Spinal cord (tissue), 9 donors: ENCODE measurements at regions not wholly inside any gene's neighbourhood (a gene's known extent, or its start where the extent isn't known, plus 50 kb on each side); places are given as distances from the start of the nearest gene placed in this dataset.
"Not testable (repeated sequence)": the region's sequence is repeated elsewhere in the genome, so short reads cannot be mapped to it uniquely, and the experiment has no call there.

Experiments
- DNase-seq, 6 donors: peaks; one replicate each; pipeline versions ENCODE4 v3.0.0 to v3.0.0-alpha.2; 2013 to 2015; ENCODE audit warnings: low spot score in 6 of 6, low read depth in 4 of 6
- H3K27ac ChIP-seq: one replicate; pipeline ENCODE4 v1.5.1; 2013; ENCODE audit warnings: low read depth, low read length, control low read depth
- H3K27me3 ChIP-seq: one replicate; pipeline ENCODE4 v1.6.1; 2013; ENCODE audit warnings: low read length; ENCODE audit not compliant: control insufficient read depth, insufficient read depth
- H3K36me3 ChIP-seq: one replicate; pipeline ENCODE4 v1.6.1; 2013; ENCODE audit warnings: low read length; ENCODE audit not compliant: control insufficient read depth, insufficient read depth
- H3K4me1 ChIP-seq: one replicate; pipeline ENCODE4 v1.6.1; 2013; ENCODE audit warnings: low read length; ENCODE audit not compliant: control insufficient read depth, insufficient read depth
- H3K4me3 ChIP-seq: one replicate; pipeline ENCODE4 v1.5.1; 2013; ENCODE audit warnings: low read depth, low read length, control low read depth
- H3K9me3 ChIP-seq: one replicate; pipeline ENCODE4 v1.6.1; 2013; ENCODE audit warnings: low read length; ENCODE audit not compliant: control insufficient read depth, insufficient read depth
- WGBS: methylation state at CpG from one replicate; pipeline ENCODE4 v1.1.5; 2013; ENCODE audit warnings: missing lambda C conversion rate; ENCODE audit not compliant: insufficient coverage; 5-methylcytosine and 5-hydroxymethylcytosine counted together
- donor health status: healthy.

DNA sequence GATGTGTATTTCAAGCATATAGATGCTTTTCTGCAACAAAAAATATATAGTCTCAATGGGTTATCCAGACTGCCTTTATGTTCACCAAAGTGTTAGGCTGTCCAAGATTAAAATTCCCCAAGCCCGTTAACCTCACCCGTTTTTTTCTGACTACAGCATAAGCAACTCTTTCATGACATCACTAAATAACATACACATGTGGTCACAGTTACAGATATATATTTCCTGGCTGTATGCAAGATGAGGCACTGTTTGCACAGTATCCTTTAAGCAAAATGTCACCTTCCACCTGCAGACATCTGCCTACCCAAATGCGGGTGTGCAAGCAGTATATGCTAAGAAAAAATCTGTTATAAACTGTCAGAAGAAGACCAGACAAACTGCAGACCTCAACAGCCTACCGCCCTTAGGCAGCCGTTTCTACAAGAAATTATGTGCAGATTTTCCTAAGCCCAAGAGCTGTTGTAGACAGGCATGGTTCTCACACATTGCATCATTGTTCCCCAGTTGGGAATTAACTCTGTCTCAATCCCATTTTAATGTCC is 183.1 kb upstream of the MXRA5 start:
- H3K4me3 ChIP-seq, result no peak overlapping the region
- no peak for DNase-seq
- H3K9me3 ChIP-seq, result no peaks in the 10 kb centered on the region
- H3K4me1 ChIP-seq, result no peaks in the 10 kb centered on the region
- no peaks in the 10 kb centered on the region for H3K27me3 ChIP-seq
- WGBS, result 84% methylated on average over 4 of the region's 5 CpGs
- H3K36me3 ChIP-seq, result no peaks in the 10 kb centered on the region
- no peak overlapping the region for H3K27ac ChIP-seq

DNA sequence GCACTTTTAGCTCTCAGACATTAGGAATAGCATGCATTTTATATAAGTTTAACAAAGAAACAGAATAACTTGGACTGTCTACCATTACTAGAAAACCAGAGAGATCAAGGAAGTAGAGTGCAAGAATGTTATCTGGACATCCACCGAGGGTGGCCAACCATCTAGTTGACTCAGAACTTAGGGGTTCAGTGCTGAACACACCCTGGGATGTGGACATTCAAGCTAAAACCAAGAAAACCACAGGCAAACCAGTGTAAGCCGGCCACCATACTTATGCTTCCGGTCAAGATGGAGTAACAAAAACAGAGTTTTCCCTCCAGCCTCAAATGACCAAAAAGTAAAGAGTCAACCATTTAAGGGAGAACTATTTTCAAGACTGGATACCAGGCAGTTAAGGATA is 181.4 kb upstream of the MXRA5 start:
- H3K27ac ChIP-seq, result no peak overlapping the region
- H3K36me3 ChIP-seq, result no peaks in the 10 kb centered on the region
- no peak overlapping the region for H3K4me3 ChIP-seq
- no peaks in the 10 kb centered on the region for H3K27me3 ChIP-seq
- H3K4me1 ChIP-seq, result no peaks in the 10 kb centered on the region
- WGBS, result 83% methylated on average over 1 of the region's 3 CpGs
- no peaks in the 10 kb centered on the region for H3K9me3 ChIP-seq
- DNase-seq, result no peak

DNA sequence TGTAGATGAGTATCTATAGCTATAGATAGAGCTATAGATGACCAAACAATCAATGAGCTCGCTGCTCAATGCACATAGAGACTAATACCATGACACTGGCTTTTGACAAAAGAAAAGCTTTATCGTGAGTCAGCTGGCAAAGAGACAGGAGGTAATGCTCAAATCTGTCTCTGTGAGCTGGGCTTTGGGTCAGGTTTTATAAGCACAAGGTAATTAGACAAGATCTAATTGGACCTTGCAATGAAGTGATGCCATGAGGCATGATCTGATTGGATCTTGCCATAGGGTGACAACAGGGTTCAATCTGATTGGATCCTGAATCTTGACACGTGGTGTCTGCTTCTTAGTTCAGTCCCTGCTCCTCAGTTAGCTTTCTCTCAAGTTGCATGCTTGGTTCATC is 180.7 kb upstream of the MXRA5 start:
- WGBS, result 67% methylated on average over 1 of the region's 3 CpGs
- Histone ChIP-seq H3K4me3 (no peak overlapping the region), H3K4me1 (no peaks in the 10 kb centered on the region), H3K27me3 (no peaks in the 10 kb centered on the region), H3K36me3 (no peaks in the 10 kb centered on the region), H3K27ac (no peak overlapping the region), H3K9me3 (no peaks in the 10 kb centered on the region)
- DNase-seq, result no peak

DNA sequence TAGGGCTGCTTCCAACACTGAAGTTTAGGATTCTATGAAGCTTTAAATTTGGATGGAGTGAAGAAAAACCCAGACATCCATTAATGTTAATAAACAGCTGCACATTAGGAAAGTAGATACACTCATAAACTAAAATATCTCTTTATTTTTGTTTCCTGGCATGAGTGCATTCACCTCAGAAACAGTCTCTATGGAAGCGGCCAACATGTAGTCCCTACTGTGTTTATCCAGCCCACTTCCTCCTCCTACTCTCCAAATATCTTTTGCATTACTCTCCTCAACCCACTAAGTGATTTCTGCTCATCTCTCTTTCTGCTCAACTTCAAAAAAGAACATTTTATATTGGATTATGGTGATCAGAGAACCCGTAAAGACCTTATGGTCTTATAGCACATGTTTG is 180.3 kb upstream of the MXRA5 start:
- DNase-seq, result no peak
- WGBS, result 75% methylated on average over 1 of the region's 2 CpGs

DNA sequence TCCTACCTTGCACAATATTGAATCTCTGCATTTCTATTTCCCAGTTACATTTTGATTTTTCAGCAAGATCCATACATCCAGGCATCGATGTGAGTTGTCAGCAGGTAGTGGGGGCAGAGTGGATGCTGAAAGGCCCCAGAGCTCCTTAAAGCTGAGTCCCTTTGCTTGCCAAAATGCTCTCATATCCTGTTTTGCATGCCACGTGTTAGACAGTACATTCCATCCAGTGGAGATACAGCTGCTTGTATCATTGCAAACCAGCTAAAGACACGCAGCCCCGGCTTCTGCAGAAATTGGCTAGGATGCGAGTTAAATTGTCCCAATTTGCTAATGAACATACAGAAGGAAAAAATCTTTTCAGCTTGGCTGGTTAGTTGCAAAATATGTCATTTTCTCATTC is 179.6 kb upstream of the MXRA5 start:
- no peaks in the 10 kb centered on the region for H3K27me3 ChIP-seq
- no peak overlapping the region for H3K4me3 ChIP-seq

More for the DNA sequence above, 180.3 kb upstream of the MXRA5 start:
- H3K4me3 ChIP-seq, result no peak overlapping the region
- H3K36me3 ChIP-seq, result no peaks in the 10 kb centered on the region
- no peak overlapping the region for H3K27ac ChIP-seq
- no peaks in the 10 kb centered on the region for H3K27me3 ChIP-seq
- no peaks in the 10 kb centered on the region for H3K9me3 ChIP-seq
- no peaks in the 10 kb centered on the region for H3K4me1 ChIP-seq

DNA sequence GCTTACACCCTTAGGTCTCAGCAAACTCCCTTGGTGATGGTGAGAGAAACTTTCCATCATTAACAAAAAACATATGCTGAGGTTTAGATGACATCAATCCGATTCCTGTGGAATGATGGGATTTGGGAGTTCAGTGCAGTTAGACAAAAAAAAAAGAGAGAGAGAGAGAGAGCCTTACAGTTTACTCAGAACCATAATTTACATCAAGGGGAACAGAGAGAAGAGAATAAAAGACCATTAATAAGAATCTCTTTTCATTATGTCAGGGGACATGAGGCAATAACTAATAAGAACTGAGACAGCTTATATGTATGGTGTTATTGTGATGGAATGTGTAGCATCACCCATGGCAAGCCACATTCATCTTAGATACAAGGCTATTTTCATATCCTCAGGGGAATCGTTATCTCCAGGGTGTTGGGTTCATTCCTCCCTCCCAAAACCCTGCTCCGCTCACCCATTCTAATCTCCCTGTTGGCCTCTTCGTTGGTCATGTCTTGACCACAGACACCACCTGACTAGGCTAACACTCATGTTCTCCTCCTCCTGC is 175.7 kb upstream of the MXRA5 start:
- Histone ChIP-seq H3K27ac (no peak overlapping the region), H3K36me3 (no peaks in the 10 kb centered on the region), H3K4me1 (no peaks in the 10 kb centered on the region), H3K9me3 (no peaks in the 10 kb centered on the region), H3K4me3 (no peak overlapping the region), H3K27me3 (no peaks in the 10 kb centered on the region)
- no peak for DNase-seq
- WGBS, result 83% methylated on average over 2 of the region's 4 CpGs

More for the DNA sequence above, 179.6 kb upstream of the MXRA5 start:
- Histone ChIP-seq H3K4me1 (no peaks in the 10 kb centered on the region), H3K27ac (no peak overlapping the region), H3K9me3 (no peaks in the 10 kb centered on the region), H3K36me3 (no peaks in the 10 kb centered on the region)
- no CpG with 5 or more reads among the region's 5 CpGs for whole genome bisulfite sequencing
- no peak for DNase-seq

DNA sequence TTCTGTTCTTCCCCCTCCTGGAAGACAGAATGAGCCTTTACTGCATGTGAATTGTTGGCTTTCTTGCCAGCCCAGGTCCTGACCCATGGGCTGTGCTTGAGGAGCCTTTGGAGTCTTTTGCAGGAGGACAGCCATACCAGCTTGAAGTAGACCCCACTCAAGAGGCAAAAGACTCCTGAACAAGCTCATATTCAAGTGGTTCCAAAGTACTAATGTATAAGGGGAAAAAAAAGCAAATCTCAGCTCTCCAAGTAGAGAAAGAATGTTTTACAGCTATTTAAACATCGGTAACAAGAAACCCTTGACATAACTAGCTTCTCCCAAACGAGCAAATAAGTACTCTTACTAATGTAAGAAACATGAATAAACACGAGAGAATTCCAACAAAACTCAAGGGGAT is 174.9 kb upstream of the MXRA5 start:
- H3K27me3 ChIP-seq, result no peaks in the 10 kb centered on the region
- no peaks in the 10 kb centered on the region for H3K4me1 ChIP-seq
- H3K36me3 ChIP-seq, result no peaks in the 10 kb centered on the region
- H3K9me3 ChIP-seq, result no peaks in the 10 kb centered on the region
- H3K27ac ChIP-seq, result no peak overlapping the region
- H3K4me3 ChIP-seq, result no peak overlapping the region
- no CpG with 5 or more reads among the region's 3 CpGs for WGBS
- no peak for DNase-seq

DNA sequence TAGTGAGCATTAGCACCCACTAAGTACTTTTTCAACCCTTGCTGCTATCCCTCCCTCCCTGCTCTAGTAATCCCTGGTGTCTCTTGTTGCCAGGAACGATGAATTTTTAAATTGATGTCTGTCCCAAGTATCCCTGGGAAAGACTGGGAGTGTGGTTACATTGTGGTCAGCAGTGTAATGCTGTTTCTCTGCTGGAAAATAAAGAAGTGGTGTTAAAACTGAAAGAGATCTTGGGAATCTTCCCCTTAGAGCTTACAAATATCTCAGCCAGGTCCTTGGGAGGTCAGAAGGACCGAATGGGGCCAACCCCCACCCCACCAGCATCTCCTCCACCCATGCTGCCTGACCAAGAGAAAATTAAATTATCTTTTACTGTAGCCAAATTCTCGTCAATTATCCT is 174.5 kb upstream of the MXRA5 start:
- no peak overlapping the region for H3K27ac ChIP-seq
- no peaks in the 10 kb centered on the region for H3K36me3 ChIP-seq
- no peak overlapping the region for H3K4me3 ChIP-seq
- no peaks in the 10 kb centered on the region for H3K9me3 ChIP-seq
- H3K27me3 ChIP-seq, result no peaks in the 10 kb centered on the region
- H3K4me1 ChIP-seq, result no peaks in the 10 kb centered on the region
- 60% methylated on average over 1 of the region's 3 CpGs for WGBS
- no peak for DNase-seq

DNA sequence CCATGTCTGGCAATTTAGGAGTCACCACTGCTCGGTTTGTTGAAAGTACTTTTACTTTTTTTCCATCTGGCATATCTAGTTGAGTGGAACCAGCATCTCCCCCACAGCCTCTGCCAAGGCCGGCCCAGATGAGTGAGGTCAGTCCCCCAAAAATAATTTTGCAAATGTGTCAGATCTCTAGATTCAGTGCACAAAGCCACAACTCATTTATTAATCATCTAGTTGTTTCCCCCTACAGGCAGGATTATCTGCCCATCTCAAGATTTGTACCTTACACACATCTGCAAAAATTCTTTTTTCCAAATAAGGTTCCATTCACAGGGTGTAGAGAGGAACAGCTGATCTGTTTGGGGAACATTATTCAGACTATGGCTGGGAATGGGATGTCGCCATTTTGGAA is 174.0 kb upstream of the MXRA5 start:
- Histone ChIP-seq H3K27me3 (no peaks in the 10 kb centered on the region), H3K27ac (no peak overlapping the region), H3K9me3 (no peaks in the 10 kb centered on the region), H3K4me3 (no peak overlapping the region), H3K36me3 (no peaks in the 10 kb centered on the region), H3K4me1 (no peaks in the 10 kb centered on the region)
- DNase-seq, result no peak
- WGBS, result 87% methylated on average over 2 of the region's 3 CpGs

DNA sequence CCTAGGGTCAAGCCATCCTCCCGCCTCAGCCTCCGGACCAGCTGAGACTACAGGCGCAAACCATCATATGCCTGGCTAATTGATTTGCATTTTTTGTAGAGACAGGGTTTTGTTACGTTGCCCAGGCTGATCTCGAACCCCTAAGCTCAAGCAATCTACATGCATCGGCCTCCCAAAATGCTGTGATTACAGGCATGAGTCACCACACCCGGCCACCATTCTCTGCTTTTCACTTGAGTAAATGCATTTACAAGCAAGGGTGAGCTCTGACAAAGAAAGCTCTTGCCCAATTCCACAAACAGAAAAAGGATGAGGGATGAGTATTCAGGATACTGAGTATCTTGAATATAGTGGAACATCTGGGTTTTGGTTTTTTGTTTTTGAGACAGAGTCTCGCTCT is 172.9 kb upstream of the MXRA5 start:
- WGBS, result 88% methylated on average over 4 of the region's 8 CpGs
- not testable (repeated sequence) for H3K27ac ChIP-seq

More for the DNA sequence above, 172.9 kb upstream of the MXRA5 start:
- not testable (repeated sequence) for DNase-seq, H3K9me3 ChIP-seq, H3K4me1 ChIP-seq, H3K27me3 ChIP-seq, H3K4me3 ChIP-seq, H3K36me3 ChIP-seq
